Uterus (tissue), 3 donors: ENCODE measurements at regions not wholly inside any gene's neighbourhood (a gene's known extent, or its start where the extent isn't known, plus 50 kb on each side); places are given as distances from the start of the nearest gene placed in this dataset.
"Not testable (repeated sequence)": the region's sequence is repeated elsewhere in the genome, so short reads cannot be mapped to it uniquely, and the experiment has no call there.

Source experiments
- DNase-seq, 2 donors: peaks; one replicate each; pipeline ENCODE4 v3.0.0-alpha.2; 2019 to 2020
- H3K27ac ChIP-seq, 2 donors: fragments of 200-600 bp; sonication (generic); 1 replicate in 1 of 2; 2 replicates in 1 of 2; pipeline ENCODE4 v1.5.1; 2016 to 2018
- H3K27me3 ChIP-seq, 2 donors: fragments of 200-600 bp; sonication (generic); one replicate each; pipeline ENCODE4 v1.5.1; 2018 to 2019; ENCODE audit warnings: control low read depth in 1 of 2
- H3K36me3 ChIP-seq, 2 donors: fragments of 200-600 bp; sonication (generic); one replicate each; pipeline ENCODE4 v1.5.1; 2019; ENCODE audit warnings: control low read depth in 1 of 2
- H3K4me1 ChIP-seq, 2 donors: fragments of 200-600 bp; sonication (generic); one replicate each; pipeline ENCODE4 v1.5.1; 2018 to 2019; ENCODE audit warnings: control low read depth in 1 of 2
- H3K4me3 ChIP-seq, 2 donors: fragments of 200-600 bp; sonication (generic); 1 replicate in 1 of 2; 2 replicates in 1 of 2; pipeline ENCODE4 v1.5.1; 2018 to 2019; ENCODE audit warnings: mild to moderate bottlenecking in 1 of 2
- H3K9me3 ChIP-seq, 2 donors: fragments of 200-600 bp; sonication (generic); one replicate each; pipeline ENCODE4 v1.5.1; 2019; ENCODE audit warnings: control low read depth in 1 of 2
- POLR2A ChIP-seq, 2 donors: fragments of 450-650 bp; IDR thresholded peaks; one replicate each; pipeline ENCODE4 v1.6.1; 2016; ENCODE audit warnings: antibody characterized with exemption in 2 of 2, mild to moderate bottlenecking in 1 of 2, moderate library complexity in 1 of 2
- intact Hi-C: fragments of 100-400 bp; cut with DNase I; formaldehyde crosslinking; loops from one replicate; pipeline ENCODE4 v1.15.1; 2023; ENCODE audit warnings: low total_unique reads
- TF ChIP-seq, protein P1 (sequence below), 4 experiments: fragments of 200-600 bp in 2 of 4; fragments of 450-650 bp in 2 of 4; sonication (generic) in 2 of 4; IDR thresholded peaks; one replicate each; pipeline ENCODE4 v1.5.1; 2016 to 2019; ENCODE audit warnings: antibody characterized with exemption in 4 of 4, mild to moderate bottlenecking in 2 of 4, moderate library complexity in 1 of 4
- donor health status: DM: yes; HTN: yes; CAD: no.

- H3K9me3 ChIP-seq: no peaks in the 10 kb centered on the region
- H3K27ac ChIP-seq: no peak overlapping the region
- no peak for DNase-seq
- H3K27me3 ChIP-seq: no peaks in the 10 kb centered on the region
- H3K4me1 ChIP-seq: no peaks in the 10 kb centered on the region
- intact Hi-C loops: no loop called here
- TF ChIP-seq POLR2A (IDR thresholded peaks at IDR 0.05): no peak
- TF ChIP-seq, protein P1, sequence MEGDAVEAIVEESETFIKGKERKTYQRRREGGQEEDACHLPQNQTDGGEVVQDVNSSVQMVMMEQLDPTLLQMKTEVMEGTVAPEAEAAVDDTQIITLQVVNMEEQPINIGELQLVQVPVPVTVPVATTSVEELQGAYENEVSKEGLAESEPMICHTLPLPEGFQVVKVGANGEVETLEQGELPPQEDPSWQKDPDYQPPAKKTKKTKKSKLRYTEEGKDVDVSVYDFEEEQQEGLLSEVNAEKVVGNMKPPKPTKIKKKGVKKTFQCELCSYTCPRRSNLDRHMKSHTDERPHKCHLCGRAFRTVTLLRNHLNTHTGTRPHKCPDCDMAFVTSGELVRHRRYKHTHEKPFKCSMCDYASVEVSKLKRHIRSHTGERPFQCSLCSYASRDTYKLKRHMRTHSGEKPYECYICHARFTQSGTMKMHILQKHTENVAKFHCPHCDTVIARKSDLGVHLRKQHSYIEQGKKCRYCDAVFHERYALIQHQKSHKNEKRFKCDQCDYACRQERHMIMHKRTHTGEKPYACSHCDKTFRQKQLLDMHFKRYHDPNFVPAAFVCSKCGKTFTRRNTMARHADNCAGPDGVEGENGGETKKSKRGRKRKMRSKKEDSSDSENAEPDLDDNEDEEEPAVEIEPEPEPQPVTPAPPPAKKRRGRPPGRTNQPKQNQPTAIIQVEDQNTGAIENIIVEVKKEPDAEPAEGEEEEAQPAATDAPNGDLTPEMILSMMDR (IDR thresholded peaks at IDR 0.05): no peak
- H3K4me3 ChIP-seq: no peak overlapping the region
- H3K36me3 ChIP-seq: no peaks in the 10 kb centered on the region
These were observed 227.6 kb upstream of the ETAA1 start for GRCh38 chr2:67169417-67170140.

DNA sequence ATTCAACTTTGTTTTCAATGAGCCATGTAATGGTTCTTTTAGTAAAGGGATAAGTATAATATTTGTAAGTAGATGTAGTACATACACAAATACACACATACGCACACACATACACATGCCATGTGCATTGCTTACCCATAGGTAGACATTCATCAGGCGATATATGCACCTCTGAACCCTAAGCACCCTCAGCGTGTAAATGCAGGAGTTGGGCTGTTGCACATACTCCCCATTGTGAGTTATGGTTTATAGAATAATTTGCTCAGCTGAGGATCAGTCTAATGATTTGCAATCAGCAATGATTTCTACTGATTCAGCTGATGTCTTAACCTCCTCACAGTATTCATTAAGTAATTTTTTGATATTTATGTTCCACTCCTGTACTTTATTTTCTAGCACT is 217.6 kb upstream of the ETAA1 start:
- Histone ChIP-seq H3K4me3 (no peak overlapping the region), H3K4me1 (no peaks in the 10 kb centered on the region), H3K27ac (no peak overlapping the region), H3K36me3 (no peaks in the 10 kb centered on the region), H3K27me3 (no peaks in the 10 kb centered on the region), H3K9me3 (no peaks in the 10 kb centered on the region)
- no peak for DNase-seq
- intact Hi-C loops: no loop called here
- TF ChIP-seq, protein P1 (IDR thresholded peaks at IDR 0.05): no peak
- no peak for TF ChIP-seq POLR2A (IDR thresholded peaks at IDR 0.05)

DNA sequence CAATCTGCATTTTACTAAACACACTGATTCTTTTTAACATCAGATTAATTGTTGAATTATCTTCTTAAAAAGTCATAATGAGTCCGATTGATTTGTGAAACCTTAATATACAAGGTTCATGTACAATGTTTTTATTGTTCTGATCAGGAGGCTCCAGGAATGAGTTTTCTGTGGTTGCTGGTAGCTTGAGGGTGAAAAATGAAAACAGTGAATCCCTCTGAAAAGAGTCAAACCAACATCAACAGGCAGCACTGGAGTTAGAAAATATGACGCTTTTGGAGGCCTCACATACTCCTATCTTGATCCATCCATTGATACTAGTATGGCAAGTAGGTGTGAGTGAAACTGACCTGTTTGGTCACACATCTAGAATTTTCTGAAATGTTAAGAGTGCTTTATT is 216.3 kb upstream of the ETAA1 start:
- Histone ChIP-seq H3K9me3 (no peaks in the 10 kb centered on the region), H3K27me3 (no peaks in the 10 kb centered on the region), H3K4me3 (no peak overlapping the region), H3K27ac (no peak overlapping the region), H3K4me1 (no peaks in the 10 kb centered on the region), H3K36me3 (no peaks in the 10 kb centered on the region)
- intact Hi-C loops: no loop called here
- no peak for DNase-seq
- TF ChIP-seq POLR2A (IDR thresholded peaks at IDR 0.05): no peak

GRCh38 chr2:67182884-67183283 is 214.2 kb upstream of the ETAA1 start:
- Histone ChIP-seq H3K4me3 (no peak overlapping the region), H3K27me3 (no peaks in the 10 kb centered on the region), H3K36me3 (no peaks in the 10 kb centered on the region), H3K9me3 (no peaks in the 10 kb centered on the region), H3K27ac (no peak overlapping the region), H3K4me1 (no peaks in the 10 kb centered on the region)
- intact Hi-C loops: no loop called here
- DNase-seq: no peak
- TF ChIP-seq, protein P1 (IDR thresholded peaks at IDR 0.05): no peak
- TF ChIP-seq POLR2A (IDR thresholded peaks at IDR 0.05): no peak

GRCh38 chr2:67186326-67186725 is 210.8 kb upstream of the ETAA1 start:
- intact Hi-C loops: no loop called here
- no peak overlapping the region for H3K4me3 ChIP-seq
- TF ChIP-seq, protein P1 (IDR thresholded peaks at IDR 0.05): no peak
- TF ChIP-seq POLR2A (IDR thresholded peaks at IDR 0.05): no peak
- no peaks in the 10 kb centered on the region for H3K4me1 ChIP-seq
- DNase-seq: no peak
- no peak overlapping the region for H3K27ac ChIP-seq
- H3K36me3 ChIP-seq: no peaks in the 10 kb centered on the region
- no peaks in the 10 kb centered on the region for H3K27me3 ChIP-seq
- no peaks in the 10 kb centered on the region for H3K9me3 ChIP-seq

- Histone ChIP-seq H3K9me3 (no peaks in the 10 kb centered on the region), H3K4me3 (no peak overlapping the region)
- intact Hi-C loops: no loop called here
These were observed 210.3 kb upstream of the ETAA1 start for GRCh38 chr2:67186871-67187270.

DNA sequence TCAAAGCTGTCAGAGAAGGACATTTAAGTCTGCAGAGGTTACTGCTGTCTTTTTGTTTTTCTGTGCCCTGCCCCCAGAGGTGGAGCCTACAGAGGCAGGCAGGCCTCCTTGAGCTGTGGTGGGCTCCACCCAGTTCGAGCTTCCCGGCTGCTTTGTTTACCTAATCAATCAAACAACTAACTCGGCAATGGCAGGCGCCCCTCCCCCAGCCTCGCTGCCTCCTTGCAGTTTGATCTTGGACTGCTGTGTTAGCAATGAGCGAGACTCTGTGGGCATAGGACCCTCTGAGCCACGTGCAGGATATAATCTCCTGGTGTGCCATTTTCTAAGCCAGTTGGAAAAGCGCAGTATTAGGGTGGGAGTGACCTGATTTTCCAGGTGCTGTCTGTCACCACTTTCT is 201.8 kb upstream of the ETAA1 start:
- intact Hi-C loops, H3K27me3 ChIP-seq, DNase-seq: not testable (repeated sequence)

More at GRCh38 chr2:67186871-67187270, 210.3 kb upstream of the ETAA1 start:
- Histone ChIP-seq H3K36me3 (no peaks in the 10 kb centered on the region), H3K27me3 (no peaks in the 10 kb centered on the region), H3K27ac (no peak overlapping the region), H3K4me1 (no peaks in the 10 kb centered on the region)
- DNase-seq: no peak
- TF ChIP-seq, protein P1 (IDR thresholded peaks at IDR 0.05): no peak
- no peak for TF ChIP-seq POLR2A (IDR thresholded peaks at IDR 0.05)

More for the DNA sequence above, 201.8 kb upstream of the ETAA1 start:
- not testable (repeated sequence) for H3K36me3 ChIP-seq, H3K4me1 ChIP-seq, H3K4me3 ChIP-seq, H3K9me3 ChIP-seq, H3K27ac ChIP-seq
